ENCODE measurements at regions not wholly inside any gene's neighbourhood (a gene's known extent, or its start where the extent isn't known, plus 50 kb on each side); places are given as distances from the start of the nearest gene placed in this dataset.

- H3K9ac ChIP-seq (ENCODE audit: low read depth, low read length), result no peak overlapping the region
- no peaks in the 10 kb centered on the region for H3K9me3 ChIP-seq (ENCODE audit: control insufficient read depth, insufficient read depth, low read length)
- no peaks in the 10 kb centered on the region for H3K36me3 ChIP-seq (ENCODE audit: control insufficient read depth, insufficient read depth, low read length)
- no peak overlapping the region for H3K27ac ChIP-seq (ENCODE audit: low read depth, low read length)
- H3K4me3 ChIP-seq (ENCODE audit: low read depth, low read length), result no peak overlapping the region
- H3K4me1 ChIP-seq (ENCODE audit: control insufficient read depth, insufficient read depth, low read length), result no peaks in the 10 kb centered on the region
- no peaks in the 10 kb centered on the region for H3K27me3 ChIP-seq (ENCODE audit: control insufficient read depth, insufficient read depth, low read length)
Observed at GRCh38 chr13:34883396-34883795, 58.7 kb upstream of the NBEA start.

GRCh38 chr13:34884366-34884765 is 57.7 kb upstream of the NBEA start:
- Histone ChIP-seq H3K27me3 (ENCODE audit: control insufficient read depth, insufficient read depth, low read length) (no peaks in the 10 kb centered on the region), H3K9me3 (ENCODE audit: control insufficient read depth, insufficient read depth, low read length) (no peaks in the 10 kb centered on the region), H3K27ac (ENCODE audit: low read depth, low read length) (no peak overlapping the region), H3K4me3 (ENCODE audit: low read depth, low read length) (no peak overlapping the region), H3K4me1 (ENCODE audit: control insufficient read depth, insufficient read depth, low read length) (no peaks in the 10 kb centered on the region), H3K9ac (ENCODE audit: low read depth, low read length) (no peak overlapping the region), H3K36me3 (ENCODE audit: control insufficient read depth, insufficient read depth, low read length) (no peaks in the 10 kb centered on the region)

DNA sequence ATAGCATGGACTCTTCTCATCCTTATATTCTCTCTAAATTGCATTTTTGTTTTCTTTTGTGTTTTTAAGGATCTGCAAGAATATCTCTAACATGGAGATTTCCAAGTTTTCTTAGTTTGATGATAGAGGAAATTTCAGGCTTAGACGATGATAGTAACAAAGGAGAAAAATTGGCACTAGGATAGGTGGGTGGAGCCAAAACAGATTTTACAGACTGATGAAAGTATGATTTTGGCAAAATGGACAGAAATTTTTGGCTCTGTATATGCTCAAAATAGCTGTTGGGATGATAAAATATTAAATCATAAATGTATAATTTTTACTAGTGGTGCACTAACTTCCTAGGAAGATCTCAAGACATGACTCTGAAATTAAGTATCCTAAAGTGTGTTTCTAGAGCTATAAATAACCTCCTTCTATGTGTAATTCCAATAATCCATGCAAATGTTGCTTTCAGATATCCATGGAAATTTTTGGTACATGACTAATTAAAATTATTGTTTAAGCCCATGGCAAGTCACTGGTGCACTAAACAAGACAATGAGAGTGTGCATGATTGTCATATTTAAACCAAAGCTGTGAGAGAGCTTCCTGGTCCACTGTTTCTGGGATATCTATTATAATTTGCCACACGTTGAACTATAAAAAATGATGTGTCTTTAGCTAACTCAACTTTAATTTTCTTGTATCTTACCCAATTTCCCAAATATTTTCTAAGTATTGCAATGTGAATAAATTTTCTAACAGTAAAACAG is 55.8 kb upstream of the NBEA start:
- Histone ChIP-seq H3K9me3 (ENCODE audit: control insufficient read depth, insufficient read depth, low read length) (no peaks in the 10 kb centered on the region), H3K27ac (ENCODE audit: low read depth, low read length) (no peak overlapping the region), H3K36me3 (ENCODE audit: control insufficient read depth, insufficient read depth, low read length) (no peaks in the 10 kb centered on the region), H3K4me1 (ENCODE audit: control insufficient read depth, insufficient read depth, low read length) (no peaks in the 10 kb centered on the region), H3K4me3 (ENCODE audit: low read depth, low read length) (no peak overlapping the region), H3K9ac (ENCODE audit: low read depth, low read length) (no peak overlapping the region), H3K27me3 (ENCODE audit: control insufficient read depth, insufficient read depth, low read length) (no peaks in the 10 kb centered on the region)

DNA sequence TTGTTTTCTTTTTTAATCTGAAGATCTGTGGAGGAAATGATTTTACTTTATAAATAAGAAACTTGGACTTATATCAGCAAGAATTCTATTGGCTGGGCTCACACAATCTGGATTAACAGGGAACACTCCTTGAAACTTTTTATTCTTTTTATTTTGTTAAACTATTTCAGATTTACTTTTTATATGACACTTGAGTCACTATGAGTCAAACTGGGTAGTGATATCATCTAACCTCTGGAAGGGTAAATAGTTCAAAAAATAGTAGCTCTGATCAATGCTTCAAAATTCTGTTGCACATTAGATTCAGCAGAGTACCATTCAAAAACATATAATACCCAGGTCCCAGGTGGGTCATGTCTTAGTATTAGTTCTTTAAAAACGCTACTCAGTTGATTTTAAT is 55.1 kb upstream of the NBEA start:
- Histone ChIP-seq H3K27ac (ENCODE audit: low read depth, low read length) (no peak overlapping the region), H3K4me1 (ENCODE audit: control insufficient read depth, insufficient read depth, low read length) (no peaks in the 10 kb centered on the region), H3K27me3 (ENCODE audit: control insufficient read depth, insufficient read depth, low read length) (no peaks in the 10 kb centered on the region), H3K4me3 (ENCODE audit: low read depth, low read length) (no peak overlapping the region), H3K9me3 (ENCODE audit: control insufficient read depth, insufficient read depth, low read length) (no peaks in the 10 kb centered on the region), H3K9ac (ENCODE audit: low read depth, low read length) (no peak overlapping the region), H3K36me3 (ENCODE audit: control insufficient read depth, insufficient read depth, low read length) (no peaks in the 10 kb centered on the region)
